GM23338 (cell line): ENCODE measurements at regions not wholly inside any gene's neighbourhood (a gene's known extent, or its start where the extent isn't known, plus 50 kb on each side); places are given as distances from the start of the nearest gene placed in this dataset.

Experiments
- ATAC-seq: fragments of 200-7000 bp; cut with Tn5 transposase; 3 replicates; pipeline ENCODE4 v1.9.1; 2020
- DNase-seq: peaks from one replicate; pipeline ENCODE4 v3.0.0-alpha.2; 2015; ENCODE audit warnings: low spot score
- H2AFZ ChIP-seq: fragments of 200-600 bp; sonication (generic); 2 replicates; pipeline ENCODE4 v1.8.0; 2016; ENCODE audit warnings: antibody characterized with exemption, mild to moderate bottlenecking, moderate library complexity
- H3F3A ChIP-seq: fragments of 200-600 bp; sonication (generic); replicated peaks from 2 replicates; pipeline ENCODE4 v1.8.0; 2017; ENCODE audit warnings: antibody characterized with exemption, mixed run types, low read depth
- H3K27ac ChIP-seq: fragments of 200-600 bp; sonication (generic); 2 replicates; pipeline ENCODE4 v1.6.1; 2016; ENCODE audit warnings: low read depth
- H3K27me3 ChIP-seq: fragments of 200-600 bp; sonication (generic); 2 replicates; pipeline ENCODE4 v1.8.0; 2016; ENCODE audit warnings: mild to moderate bottlenecking, mixed run types, moderate library complexity; ENCODE audit not compliant: insufficient read depth
- H3K36me3 ChIP-seq: fragments of 200-600 bp; sonication (generic); 2 replicates; pipeline ENCODE4 v1.8.0; 2016; ENCODE audit warnings: mild to moderate bottlenecking; ENCODE audit not compliant: insufficient read depth
- H3K4me1 ChIP-seq: fragments of 200-600 bp; sonication (generic); 2 replicates; pipeline ENCODE4 v1.8.0; 2016; ENCODE audit warnings: mild to moderate bottlenecking, moderate library complexity; ENCODE audit not compliant: insufficient read depth
- H3K4me2 ChIP-seq: fragments of 200-600 bp; sonication (generic); 2 replicates; pipeline ENCODE4 v1.7.1; 2017; ENCODE audit warnings: mixed run types
- H3K4me3 ChIP-seq: fragments of 200-600 bp; sonication (generic); 2 replicates; pipeline ENCODE4 v1.6.1; 2016; ENCODE audit warnings: mixed run types
- H3K79me2 ChIP-seq: fragments of 200-600 bp; sonication (generic); replicated peaks from 2 replicates; pipeline ENCODE4 v1.8.0; 2017; ENCODE audit warnings: mild to moderate bottlenecking; ENCODE audit not compliant: insufficient read depth
- H3K9me2 ChIP-seq: fragments of 200-600 bp; sonication (generic); 2 replicates; pipeline ENCODE4 v1.8.0; 2017; ENCODE audit not compliant: insufficient read depth
- H4K20me1 ChIP-seq: fragments of 200-600 bp; sonication (generic); replicated peaks from 2 replicates; pipeline ENCODE4 v1.8.0; 2017; ENCODE audit warnings: mild to moderate bottlenecking; ENCODE audit not compliant: insufficient read depth
- H3K27ac Mint-ChIP-seq: 2 replicates; pipeline ENCODE4 v1.8.0; 2020; ENCODE audit warnings: inconsistent platforms, mild to moderate bottlenecking, moderate library complexity, mixed read lengths
- H3K27me3 Mint-ChIP-seq: 3 replicates; pipeline ENCODE4 v1.8.0; 2022; ENCODE audit warnings: low read depth, mild to moderate bottlenecking, moderate library complexity, mixed read lengths, inconsistent platforms; ENCODE audit not compliant: insufficient read depth, poor library complexity
- H3K36me3 Mint-ChIP-seq: 3 replicates; pipeline ENCODE4 v1.8.0; 2021; ENCODE audit warnings: low read depth, mild to moderate bottlenecking, inconsistent platforms, moderate library complexity, mixed read lengths
- H3K4me1 Mint-ChIP-seq: 3 replicates; pipeline ENCODE4 v1.8.0; 2020; ENCODE audit warnings: mild to moderate bottlenecking, inconsistent platforms, mixed read lengths
- H3K4me3 Mint-ChIP-seq: 3 replicates; pipeline ENCODE4 v1.8.0; 2021; ENCODE audit warnings: moderate library complexity, mild to moderate bottlenecking, inconsistent platforms, mixed read lengths
- H3K9me3 Mint-ChIP-seq: 3 replicates; pipeline ENCODE4 v1.8.0; 2020; ENCODE audit warnings: moderate library complexity, mild to moderate bottlenecking, inconsistent platforms, mixed read lengths
- ETS1 ChIP-seq: IDR thresholded peaks from 2 replicates; pipeline ENCODE4 v1.6.1; 2016; ENCODE audit warnings: antibody characterized with exemption
- EZH2phosphoT487 ChIP-seq: fragments of 200-600 bp; sonication (generic); IDR thresholded peaks from one replicate; pipeline ENCODE4 v1.8.1; 2018; ENCODE audit warnings: antibody characterized with exemption; ENCODE audit not compliant: unreplicated experiment
- JUNB ChIP-seq: IDR thresholded peaks from one replicate; pipeline ENCODE4 v1.6.1; 2016; ENCODE audit warnings: antibody characterized with exemption; ENCODE audit not compliant: unreplicated experiment
- NANOG ChIP-seq: IDR thresholded peaks from 2 replicates; pipeline ENCODE4 v1.6.1; 2016; ENCODE audit warnings: antibody characterized with exemption, borderline replicate concordance
- POLR2AphosphoS5 ChIP-seq: IDR thresholded peaks from 2 replicates; pipeline ENCODE4 v1.6.1; 2016; ENCODE audit warnings: antibody characterized with exemption, low read depth
- REST ChIP-seq: IDR thresholded peaks from one replicate; pipeline ENCODE4 v1.6.1; 2018; ENCODE audit warnings: antibody characterized with exemption; ENCODE audit not compliant: unreplicated experiment
- STAT1 ChIP-seq: IDR thresholded peaks from one replicate; pipeline ENCODE4 v1.6.1; 2016; ENCODE audit warnings: antibody characterized with exemption; ENCODE audit not compliant: unreplicated experiment
- ZNF114 ChIP-seq: fragments of 250-450 bp; sonication (Bioruptor Pico); IDR thresholded peaks from 2 replicates; pipeline ENCODE4 v1.5.0; 2020; ENCODE audit warnings: mild to moderate bottlenecking, moderate library complexity
- ZNF462 ChIP-seq: fragments of 250-450 bp; sonication (Bioruptor Pico); IDR thresholded peaks from 2 replicates; pipeline ENCODE4 v1.5.0; 2020; ENCODE audit warnings: mild to moderate bottlenecking, moderate library complexity

DNA sequence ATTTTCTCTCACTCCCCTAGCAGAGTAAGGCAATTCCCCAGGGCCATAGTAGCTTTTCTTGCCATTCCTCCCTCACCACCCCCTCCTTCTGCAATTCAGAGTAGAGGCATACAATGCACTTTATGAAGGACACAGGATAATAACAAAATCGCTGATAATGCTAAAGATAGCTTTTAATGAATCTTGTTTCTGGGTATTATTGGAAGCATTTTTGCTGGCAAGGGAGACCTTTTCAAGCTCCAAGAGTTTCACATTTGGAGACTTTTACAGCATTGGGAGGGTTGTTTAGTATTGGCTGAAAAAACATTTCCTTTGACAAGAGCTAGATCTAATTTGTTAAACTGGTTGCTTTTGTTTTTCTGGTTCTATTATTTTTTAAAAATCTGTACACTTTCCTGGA, 573.0 kb upstream of the C16orf82 start:
- peaks cover 12% of the 10 kb centered on the region for H3K4me1 ChIP-seq
- TF ChIP-seq ETS1 (no peak), POLR2AphosphoS5 (no peak), REST (no peak), NANOG (no peak), STAT1 (no peak)
- H3K27ac ChIP-seq: no peak overlapping the region
- H3K36me3 ChIP-seq: no peaks in the 10 kb centered on the region
- H3K27me3 ChIP-seq: no peaks in the 10 kb centered on the region
- no peak overlapping the region for H2AFZ ChIP-seq
- Mint-ChIP-seq H3K27me3 (peaks cover 3% of the 10 kb centered on the region), H3K4me1 (peaks cover 19% of the 10 kb centered on the region), H3K36me3 (no peaks in the 10 kb centered on the region; the same call in 2 of the 3 replicates), H3K27ac (no peak overlapping the region), H3K9me3 (peaks cover 78% of the 10 kb centered on the region), H3K4me3 (no peak overlapping the region)
- H4K20me1 ChIP-seq: no peaks in the 10 kb centered on the region
- H3K79me2 ChIP-seq: no peaks in the 10 kb centered on the region
- no peak overlapping the region for H3K4me3 ChIP-seq
- no peak for ATAC-seq
- H3F3A ChIP-seq: no peaks in the 10 kb centered on the region
- no peak for DNase-seq
- no peak overlapping the region for H3K4me2 ChIP-seq
- no peaks in the 10 kb centered on the region for H3K9me2 ChIP-seq

DNA sequence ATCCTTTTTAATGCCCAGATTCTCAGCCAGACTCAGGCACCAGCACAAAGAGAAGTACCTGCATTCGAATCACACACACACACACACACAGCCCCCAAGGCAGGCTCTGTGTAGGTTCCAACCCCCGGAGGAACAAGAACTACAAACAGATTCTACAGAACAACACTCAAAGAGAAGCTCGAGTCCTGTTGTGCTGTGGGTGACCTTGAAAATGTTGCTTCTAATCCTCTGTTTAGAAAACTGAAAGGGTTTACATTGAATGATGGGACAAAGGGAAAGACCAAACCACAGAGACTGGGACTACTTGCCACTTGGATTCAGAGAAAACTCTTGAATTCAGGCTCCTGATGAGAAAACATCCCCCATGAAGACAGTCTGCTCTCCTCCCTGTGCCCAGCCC, 568.8 kb upstream of the C16orf82 start:
- no peak for DNase-seq
- no peaks in the 10 kb centered on the region for H4K20me1 ChIP-seq
- H2AFZ ChIP-seq: no peak overlapping the region
- H3F3A ChIP-seq: no peaks in the 10 kb centered on the region
- H3K4me3 ChIP-seq: no peak overlapping the region
- H3K36me3 Mint-ChIP-seq: peaks cover 9% of the 10 kb centered on the region
- peaks cover 80% of the 10 kb centered on the region for H3K9me3 Mint-ChIP-seq
- H3K27ac ChIP-seq: no peak overlapping the region
- H3K4me1 Mint-ChIP-seq: peaks cover 13% of the 10 kb centered on the region
- H3K27ac Mint-ChIP-seq: no peak overlapping the region
- H3K4me3 Mint-ChIP-seq: no peak overlapping the region
- no peak for ATAC-seq
- H3K36me3 ChIP-seq: no peaks in the 10 kb centered on the region
- peaks cover 1% of the 10 kb centered on the region for H3K27me3 Mint-ChIP-seq
- no peaks in the 10 kb centered on the region for H3K9me2 ChIP-seq
- no peaks in the 10 kb centered on the region for H3K27me3 ChIP-seq
- H3K4me2 ChIP-seq: no peak overlapping the region
- H3K79me2 ChIP-seq: no peaks in the 10 kb centered on the region
- peaks cover 12% of the 10 kb centered on the region for H3K4me1 ChIP-seq
- TF ChIP-seq ZNF114 (CRISPR knock-in tag): no peak
- TF ChIP-seq NANOG: no peak
- no peak for TF ChIP-seq ETS1
- no peak for TF ChIP-seq EZH2phosphoT487
- TF ChIP-seq ZNF462 (CRISPR knock-in tag): no peak
- no peak for TF ChIP-seq JUNB
